IMR-90 (cell line): ENCODE measurements at regions not wholly inside any gene's neighbourhood (a gene's known extent, or its start where the extent isn't known, plus 50 kb on each side); places are given as distances from the start of the nearest gene placed in this dataset.

Source experiments
- ATAC-seq: fragments of 200-7000 bp; cut with Tn5 transposase; 2 replicates; pipeline ENCODE4 v1.9.1; 2020; ENCODE audit warnings: low read depth, mild to moderate bottlenecking, moderate library complexity
- BruUV-seq: library from RNA; stranded (reverse); fragments of 400-500 nt; replicated peaks from 2 replicates; lab custom pipeline; 2021; lab: Mats Ljungman, UMichigan
- CTCF ChIA-PET: fragments of 300-600 bp; formaldehyde crosslinking; extraction: SDS; loops from one replicate; lab custom pipeline; 2021; ENCODE audit warnings: antibody characterized with exemption; lab: Yijun Ruan, JAX
- POLR2A ChIA-PET: fragments of 300-600 bp; sonication (Branson Sonifier 250); formaldehyde crosslinking; loops from one replicate; lab custom pipeline; 2022; ENCODE audit warnings: antibody characterized with exemption; ENCODE audit not compliant: unreplicated experiment; lab: Charles Lee
- DNase-seq: peaks from one replicate; pipeline ENCODE4 v3.0.0; 2013
- H2AFZ ChIP-seq: replicated peaks from 2 replicates; pipeline ENCODE3; 2013; ENCODE audit warnings: low read length, mild to moderate bottlenecking; ENCODE audit not compliant: poor library complexity
- H2AK5ac ChIP-seq: 2 replicates; pipeline ENCODE4 v1.6.1; 2013; ENCODE audit warnings: low read depth, low read length, inconsistent platforms
- H2AK9ac ChIP-seq: replicated peaks from 2 replicates; pipeline ENCODE3; 2013; ENCODE audit warnings: mild to moderate bottlenecking, low read depth, low read length, moderate library complexity; ENCODE audit not compliant: poor library complexity
- H2BK120ac ChIP-seq: 2 replicates; pipeline ENCODE4 v1.6.1; 2013; ENCODE audit warnings: low read depth, low read length, inconsistent platforms
- H2BK15ac ChIP-seq: 3 replicates; pipeline ENCODE4 v1.6.1; 2013; ENCODE audit warnings: low read depth, low read length, inconsistent platforms
- H2BK20ac ChIP-seq: 2 replicates; pipeline ENCODE4 v1.6.1; 2013; ENCODE audit warnings: low read depth, mild to moderate bottlenecking, inconsistent platforms, low read length, moderate library complexity
- H2BK5ac ChIP-seq: 2 replicates; pipeline ENCODE4 v1.6.1; 2013; ENCODE audit warnings: mild to moderate bottlenecking, low read depth, low read length, inconsistent platforms; ENCODE audit not compliant: poor library complexity, severe bottlenecking
- H3K14ac ChIP-seq: replicated peaks from 2 replicates; pipeline ENCODE4 v1.6.1; 2013; ENCODE audit warnings: low read depth, low read length, inconsistent platforms
- H3K18ac ChIP-seq: 2 replicates; pipeline ENCODE4 v1.6.1; 2013; ENCODE audit warnings: low read depth, low read length, control low read depth
- H3K23ac ChIP-seq: 2 replicates; pipeline ENCODE4 v1.6.1; 2013; ENCODE audit warnings: low read depth, low read length, inconsistent platforms
- H3K27ac ChIP-seq: 2 replicates; pipeline ENCODE4 v1.5.1; 2013; ENCODE audit warnings: mild to moderate bottlenecking, control low read depth, low read length; ENCODE audit not compliant: insufficient read depth
- H3K27me3 ChIP-seq: 2 replicates; pipeline ENCODE4 v1.6.1; 2013; ENCODE audit warnings: low read length; ENCODE audit not compliant: control insufficient read depth, insufficient read depth
- H3K36me3 ChIP-seq: 2 replicates; pipeline ENCODE4 v1.6.1; 2013; ENCODE audit warnings: low read length, mixed read lengths; ENCODE audit not compliant: control insufficient read depth, insufficient read depth
- H3K4ac ChIP-seq: 2 replicates; pipeline ENCODE4 v1.6.1; 2013; ENCODE audit warnings: low read depth, low read length, inconsistent platforms
- H3K4me1 ChIP-seq: 2 replicates; pipeline ENCODE4 v1.6.1; 2013; ENCODE audit warnings: low read length, mixed read lengths; ENCODE audit not compliant: control insufficient read depth, insufficient read depth
- H3K4me2 ChIP-seq: 2 replicates; pipeline ENCODE4 v1.6.1; 2013; ENCODE audit warnings: low read depth, mild to moderate bottlenecking, control low read depth, low read length, moderate library complexity
- H3K4me3 ChIP-seq: 2 replicates; pipeline ENCODE4 v1.5.1; 2013; ENCODE audit warnings: low read depth, mild to moderate bottlenecking, control low read depth, low read length, moderate library complexity; ENCODE audit not compliant: insufficient read depth
- H3K56ac ChIP-seq: 2 replicates; pipeline ENCODE4 v1.6.1; 2013; ENCODE audit warnings: low read length, inconsistent platforms; ENCODE audit not compliant: insufficient read depth; ENCODE audit errors: extremely low read depth
- H3K79me1 ChIP-seq, 2 experiments: 2 replicates each; pipeline ENCODE4 v1.6.1; 2013; ENCODE audit warnings: low read length in 2 of 2, inconsistent platforms in 1 of 2, low read depth in 1 of 2
- H3K9ac ChIP-seq: 2 replicates; pipeline ENCODE4 v1.6.1; 2013; ENCODE audit warnings: low read depth, low read length, control low read depth
- H3K9me1 ChIP-seq: 2 replicates; pipeline ENCODE4 v1.6.1; 2013; ENCODE audit warnings: low read length, inconsistent platforms; ENCODE audit not compliant: insufficient read depth
- H3K9me3 ChIP-seq: 2 replicates; pipeline ENCODE4 v1.6.1; 2013; ENCODE audit warnings: low read length; ENCODE audit not compliant: control insufficient read depth, insufficient read depth
- H4K20me1 ChIP-seq: 2 replicates; pipeline ENCODE4 v1.6.1; 2013; ENCODE audit warnings: low read length, inconsistent platforms; ENCODE audit not compliant: insufficient read depth
- H4K5ac ChIP-seq: 2 replicates; pipeline ENCODE4 v1.6.1; 2013; ENCODE audit warnings: mild to moderate bottlenecking, low read depth, low read length, control low read depth
- H4K8ac ChIP-seq, 2 experiments: 2 replicates each; pipeline ENCODE4 v1.6.1; 2013; ENCODE audit warnings: low read depth in 2 of 2, low read length in 2 of 2, control low read depth in 1 of 2, inconsistent platforms in 1 of 2
- H4K91ac ChIP-seq: 2 replicates; pipeline ENCODE4 v1.6.1; 2013; ENCODE audit warnings: low read depth, low read length, inconsistent platforms; ENCODE audit not compliant: insufficient read depth
- NFE2L2 ChIP-seq: fragments of 150-350 bp; IDR thresholded peaks from 2 replicates; pipeline ENCODE4 v1.6.1; 2016; ENCODE audit warnings: low read depth, mild to moderate bottlenecking, low read length
- WGBS, 2 experiments: methylation state at CpG; one replicate each; pipeline versions ENCODE4 v1.1.5 to v1.1.7; 2013; ENCODE audit warnings: missing lambda C conversion rate in 2 of 2; ENCODE audit not compliant: insufficient read length in 1 of 2; ENCODE audit errors: extremely low coverage in 2 of 2; 5-methylcytosine and 5-hydroxymethylcytosine counted together
- dilution Hi-C: fragments of 300-500 bp; cut with HindIII; formaldehyde crosslinking; loops from one replicate; pipeline ENCODE4 v1.14.3; 2018; ENCODE audit warnings: low sequenced_read_pairs; ENCODE audit not compliant: unreplicated experiment
- in situ Hi-C: fragments of 300-500 bp; cut with MboI; formaldehyde crosslinking; loops from 3 replicates; pipeline ENCODE4 v1.14.3; 2019; ENCODE audit warnings: low sequenced_read_pairs, inconsistent platforms, mixed read lengths
- intact Hi-C: fragments of 100-400 bp; cut with micrococcal nuclease; formaldehyde crosslinking; loops from 2 replicates; pipeline ENCODE4 v1.10.0; 2022

- Histone ChIP-seq H2BK20ac (no peak overlapping the region), H2AFZ (no peak overlapping the region), H3K36me3 (no peaks in the 10 kb centered on the region), H4K91ac (no peak overlapping the region), H3K27ac (no peak overlapping the region), H4K8ac (no peak overlapping the region), H2BK5ac (no peak overlapping the region), H3K4ac (no peak overlapping the region), H3K23ac (no peak overlapping the region), H3K18ac (no peak overlapping the region), H3K9me1 (no peaks in the 10 kb centered on the region), H3K4me2 (no peak overlapping the region), H3K79me1 (no peaks in the 10 kb centered on the region), H3K4me1 (no peaks in the 10 kb centered on the region), H4K5ac (no peak overlapping the region), H3K14ac (no peak overlapping the region), H3K4me3 (no peak overlapping the region), H3K56ac (no peak overlapping the region), H2AK9ac (no peak overlapping the region), H2BK15ac (no peak overlapping the region), H3K27me3 (no peaks in the 10 kb centered on the region), H2BK120ac (no peak overlapping the region), H3K9ac (no peak overlapping the region), H4K20me1 (no peaks in the 10 kb centered on the region), H2AK5ac (no peak overlapping the region), H3K9me3 (peaks cover 5% of the 10 kb centered on the region; the same call in 1 of the 2 replicates)
- no peak for DNase-seq
- intact Hi-C loops (no loop called here), in situ Hi-C loops (no loop called here), dilution Hi-C loops (no loop called here)
- ATAC-seq: no peak
- no peak for TF ChIP-seq NFE2L2
- ChIA-PET CTCF (no interaction called here), POLR2A (no interaction called here)
- BruUV-seq: no TSS peak
- WGBS, 2 experiments: no CpG with 5 or more reads among the region's 2 CpGs
Measured at GRCh38 chr3:26104851-26105251, 315.0 kb downstream of the OXSM start.
